PFSK-1 (cell line): ENCODE measurements at regions not wholly inside any gene's neighbourhood (a gene's known extent, or its start where the extent isn't known, plus 50 kb on each side); places are given as distances from the start of the nearest gene placed in this dataset.

Experiments used
- FOXP2 ChIP-seq: optimal IDR thresholded peaks from 2 replicates; pipeline ENCODE3; 2011; ENCODE audit warnings: borderline replicate concordance, control low read depth, inconsistent platforms; ENCODE audit not compliant: insufficient read depth; ENCODE audit errors: extremely low read length, extremely low read depth
- POLR2AphosphoS5 ChIP-seq: IDR thresholded peaks from 2 replicates; pipeline ENCODE4 v1.6.1; 2012; ENCODE audit warnings: low read depth, mild to moderate bottlenecking, control low read depth, low read length, moderate library complexity
- SIN3A ChIP-seq: IDR thresholded peaks from 2 replicates; pipeline ENCODE4 v1.6.1; 2012; ENCODE audit warnings: mild to moderate bottlenecking, low read length, moderate library complexity, borderline replicate concordance; ENCODE audit not compliant: insufficient read depth
- TAF1 ChIP-seq: IDR thresholded peaks from 2 replicates; pipeline ENCODE4 v1.6.1; 2012; ENCODE audit warnings: low read length, control low read depth, borderline replicate concordance; ENCODE audit not compliant: insufficient read depth
- TF ChIP-seq, protein P1 (sequence below), 2 experiments: IDR thresholded peaks; 2 replicates each; pipeline versions ENCODE4 v1.6.1 to v1.8.0; 2011 to 2012; ENCODE audit warnings: low read depth in 2 of 2, low read length in 2 of 2, control low read depth in 1 of 2, inconsistent platforms in 1 of 2, mild to moderate bottlenecking in 1 of 2, moderate library complexity in 1 of 2; ENCODE audit not compliant: insufficient read depth in 1 of 2

- TF ChIP-seq TAF1 (no peak), POLR2AphosphoS5 (no peak), SIN3A (no peak), FOXP2 (no peak)
- TF ChIP-seq, protein P1, sequence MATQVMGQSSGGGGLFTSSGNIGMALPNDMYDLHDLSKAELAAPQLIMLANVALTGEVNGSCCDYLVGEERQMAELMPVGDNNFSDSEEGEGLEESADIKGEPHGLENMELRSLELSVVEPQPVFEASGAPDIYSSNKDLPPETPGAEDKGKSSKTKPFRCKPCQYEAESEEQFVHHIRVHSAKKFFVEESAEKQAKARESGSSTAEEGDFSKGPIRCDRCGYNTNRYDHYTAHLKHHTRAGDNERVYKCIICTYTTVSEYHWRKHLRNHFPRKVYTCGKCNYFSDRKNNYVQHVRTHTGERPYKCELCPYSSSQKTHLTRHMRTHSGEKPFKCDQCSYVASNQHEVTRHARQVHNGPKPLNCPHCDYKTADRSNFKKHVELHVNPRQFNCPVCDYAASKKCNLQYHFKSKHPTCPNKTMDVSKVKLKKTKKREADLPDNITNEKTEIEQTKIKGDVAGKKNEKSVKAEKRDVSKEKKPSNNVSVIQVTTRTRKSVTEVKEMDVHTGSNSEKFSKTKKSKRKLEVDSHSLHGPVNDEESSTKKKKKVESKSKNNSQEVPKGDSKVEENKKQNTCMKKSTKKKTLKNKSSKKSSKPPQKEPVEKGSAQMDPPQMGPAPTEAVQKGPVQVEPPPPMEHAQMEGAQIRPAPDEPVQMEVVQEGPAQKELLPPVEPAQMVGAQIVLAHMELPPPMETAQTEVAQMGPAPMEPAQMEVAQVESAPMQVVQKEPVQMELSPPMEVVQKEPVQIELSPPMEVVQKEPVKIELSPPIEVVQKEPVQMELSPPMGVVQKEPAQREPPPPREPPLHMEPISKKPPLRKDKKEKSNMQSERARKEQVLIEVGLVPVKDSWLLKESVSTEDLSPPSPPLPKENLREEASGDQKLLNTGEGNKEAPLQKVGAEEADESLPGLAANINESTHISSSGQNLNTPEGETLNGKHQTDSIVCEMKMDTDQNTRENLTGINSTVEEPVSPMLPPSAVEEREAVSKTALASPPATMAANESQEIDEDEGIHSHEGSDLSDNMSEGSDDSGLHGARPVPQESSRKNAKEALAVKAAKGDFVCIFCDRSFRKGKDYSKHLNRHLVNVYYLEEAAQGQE (IDR thresholded peaks at IDR 0.05; ENCODE audit: insufficient read depth in 1 of 2, low read depth in 2 of 2, low read length in 2 of 2) = no peak
These were observed 633.3 kb downstream of the INHBA start for GRCh38 chr7:41069635-41070034.

DNA sequence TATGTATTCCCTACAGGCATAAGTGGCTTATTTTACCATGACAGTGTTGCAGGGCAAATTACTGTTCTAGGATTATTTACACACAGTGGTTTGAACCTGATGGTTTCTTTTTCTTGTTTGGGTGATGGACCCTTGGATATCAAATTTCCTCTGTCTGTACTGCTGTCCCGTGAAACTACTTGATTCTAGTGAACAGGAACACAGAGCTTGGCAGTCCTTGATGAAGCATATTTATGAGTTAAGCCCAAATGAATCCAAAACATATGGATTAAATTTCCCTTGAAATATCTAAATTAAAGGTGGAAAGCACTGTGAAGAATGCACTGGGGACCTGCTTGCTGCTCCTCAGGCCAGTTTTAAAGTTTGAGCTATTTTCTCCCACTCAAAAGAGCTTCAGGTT is 635.3 kb downstream of the INHBA start:
- TF ChIP-seq TAF1 (no peak), POLR2AphosphoS5 (no peak), FOXP2 (no peak)
- TF ChIP-seq, protein P1 (IDR thresholded peaks at IDR 0.05; ENCODE audit: insufficient read depth in 1 of 2, low read depth in 2 of 2, low read length in 2 of 2) = no peak

DNA sequence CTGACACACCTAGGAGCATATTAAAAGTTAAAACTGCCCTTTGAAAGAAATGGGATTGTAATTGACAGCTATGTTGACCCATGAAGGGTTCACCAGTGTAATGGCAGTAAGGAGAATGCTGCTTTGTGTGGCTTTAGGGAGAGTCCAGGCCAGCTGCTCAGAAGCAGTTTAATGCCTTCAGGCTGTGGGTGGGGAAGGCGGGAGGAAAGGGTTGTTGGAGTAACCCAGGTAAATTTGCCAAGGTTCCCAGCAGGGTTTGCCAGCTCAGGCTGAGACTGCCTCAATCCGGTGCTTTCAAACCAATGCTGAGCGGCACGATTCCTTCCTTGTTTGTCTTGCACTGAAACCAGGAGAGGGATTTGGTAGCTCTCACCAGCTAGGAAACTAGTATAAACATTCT is 637.2 kb downstream of the INHBA start:
- TF ChIP-seq, protein P1 (IDR thresholded peaks at IDR 0.05; ENCODE audit: insufficient read depth in 1 of 2, low read depth in 2 of 2, low read length in 2 of 2) = no peak
- TF ChIP-seq POLR2AphosphoS5 (no peak), FOXP2 (no peak), TAF1 (no peak), SIN3A (no peak)

DNA sequence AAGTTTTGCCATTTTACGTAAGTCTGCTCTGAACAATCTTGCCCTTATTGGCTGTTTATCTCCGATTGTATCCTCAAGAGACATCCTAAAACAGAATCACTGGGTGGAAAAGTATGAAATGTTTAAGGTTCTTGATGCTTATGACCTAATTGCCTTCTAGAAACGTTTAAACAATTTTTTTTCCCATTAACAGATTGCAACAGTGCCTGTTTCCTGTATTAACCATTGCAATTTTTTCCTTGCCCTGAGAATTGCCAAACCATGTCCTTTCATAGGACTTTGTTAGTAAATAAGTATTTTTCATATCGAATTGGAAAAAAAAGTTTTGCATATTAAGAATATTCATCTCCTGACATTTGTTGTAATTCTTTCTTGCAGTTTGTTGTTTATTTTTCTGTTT is 639.8 kb downstream of the INHBA start:
- TF ChIP-seq POLR2AphosphoS5 (no peak), FOXP2 (no peak), SIN3A (no peak), TAF1 (no peak)
- TF ChIP-seq, protein P1 (IDR thresholded peaks at IDR 0.05; ENCODE audit: insufficient read depth in 1 of 2, low read depth in 2 of 2, low read length in 2 of 2) = no peak

- no peak for TF ChIP-seq TAF1
These were observed 642.1 kb downstream of the INHBA start for GRCh38 chr7:41060796-41061195.
